MCF 10A (cell line): ENCODE measurements at regions not wholly inside any gene's neighbourhood (a gene's known extent, or its start where the extent isn't known, plus 50 kb on each side); places are given as distances from the start of the nearest gene placed in this dataset.
"Not testable (repeated sequence)": the region's sequence is repeated elsewhere in the genome, so short reads cannot be mapped to it uniquely, and the experiment has no call there.

ENCODE experiments used
- BruUV-seq: library from RNA; stranded (reverse); fragments of 400-500 nt; replicated peaks from 2 replicates; lab custom pipeline; 2021; lab: Mats Ljungman, UMichigan
- CTCF ChIA-PET: fragments of 300-600 bp; sonication (Branson Sonifier 250); formaldehyde crosslinking; extraction: SDS; loops from one replicate; lab custom pipeline; 2021; ENCODE audit warnings: antibody characterized with exemption, inconsistent platforms; lab: Yijun Ruan, JAX
- POLR2A ChIA-PET: fragments of 300-600, 350-650 bp; sonication (Branson Sonifier 250); formaldehyde crosslinking; extraction: SDS; loops from one replicate; lab custom pipeline; 2020; ENCODE audit warnings: antibody characterized with exemption, inconsistent platforms; lab: Yijun Ruan, JAX
- DNase-seq: peaks from one replicate; pipeline ENCODE4 v3.0.0-alpha.2; 2018; ENCODE audit not compliant: unreplicated experiment
- H3K27ac Mint-ChIP-seq: one replicate; pipeline ENCODE4 v1.8.0; 2022; ENCODE audit warnings: mild to moderate bottlenecking, low read depth, mixed read lengths; ENCODE audit not compliant: unreplicated experiment
- H3K27me3 Mint-ChIP-seq: one replicate; pipeline ENCODE4 v1.8.0; 2022; ENCODE audit warnings: mixed read lengths; ENCODE audit not compliant: insufficient read depth, unreplicated experiment
- H3K36me3 Mint-ChIP-seq: one replicate; pipeline ENCODE4 v1.8.0; 2022; ENCODE audit warnings: mild to moderate bottlenecking, moderate library complexity, mixed read lengths; ENCODE audit not compliant: insufficient read depth, unreplicated experiment
- H3K4me1 Mint-ChIP-seq: one replicate; pipeline ENCODE4 v1.8.0; 2022; ENCODE audit warnings: mixed read lengths; ENCODE audit not compliant: insufficient read depth, unreplicated experiment
- H3K4me3 Mint-ChIP-seq: one replicate; pipeline ENCODE4 v1.8.0; 2022; ENCODE audit warnings: mild to moderate bottlenecking, moderate library complexity, mixed read lengths; ENCODE audit not compliant: unreplicated experiment
- H3K9me3 Mint-ChIP-seq: one replicate; pipeline ENCODE4 v1.8.0; 2022; ENCODE audit warnings: mixed read lengths; ENCODE audit not compliant: unreplicated experiment
- CTCF ChIP-seq: fragments of 200-600 bp; IDR thresholded peaks from one replicate; pipeline ENCODE4 v1.8.0; 2022; ENCODE audit warnings: antibody characterized with exemption, mild to moderate bottlenecking; ENCODE audit not compliant: unreplicated experiment
- intact Hi-C: fragments of 100-400 bp; cut with micrococcal nuclease; formaldehyde crosslinking; loops from 2 replicates; pipeline ENCODE4 v1.14.1; 2022

- no peaks in the 10 kb centered on the region for H3K4me1 Mint-ChIP-seq
- intact Hi-C loops = no loop called here
- no peaks in the 10 kb centered on the region for H3K9me3 Mint-ChIP-seq
- POLR2A ChIA-PET = no interaction called here
- no peak for DNase-seq
- no peaks in the 10 kb centered on the region for H3K27me3 Mint-ChIP-seq
- no peaks in the 10 kb centered on the region for H3K36me3 Mint-ChIP-seq
- CTCF ChIA-PET = no interaction called here
- H3K4me3 Mint-ChIP-seq = no peak overlapping the region
- no peak overlapping the region for H3K27ac Mint-ChIP-seq
- no peak for TF ChIP-seq CTCF
- BruUV-seq = no TSS peak
Measured at GRCh38 chr13:75961911-75962310, 325.8 kb downstream of the LMO7 start.

- BruUV-seq = no TSS peak
- CTCF ChIA-PET = interaction anchor here (0.7 kb wide), 2 partner anchors 226 to 833 kb away, joined by 3 to 4 read pairs; no protein-coding TSS in a partner anchor
Measured at GRCh38 chr13:75960538-75960994, 324.4 kb downstream of the LMO7 start.

GRCh38 chr13:75959861-75960481 lies 323.8 kb downstream of the LMO7 start:
- intact Hi-C loops = no loop called here
- no peak for TF ChIP-seq CTCF
- H3K9me3 Mint-ChIP-seq = no peaks in the 10 kb centered on the region
- no TSS peak for BruUV-seq
- DNase-seq = no peak
- ChIA-PET POLR2A (interaction anchor here (0.6 to 0.7 kb wide), 2 partner anchors 286 to 1068 kb away, joined by 3 read pairs; no protein-coding TSS in a partner anchor), CTCF (interaction anchor here (0.7 kb wide), 1 partner anchor 834 kb away, joined by 3 read pairs; no protein-coding TSS in a partner anchor)
- H3K4me3 Mint-ChIP-seq = no peak overlapping the region
- no peaks in the 10 kb centered on the region for H3K27me3 Mint-ChIP-seq
- no peak overlapping the region for H3K27ac Mint-ChIP-seq
- no peaks in the 10 kb centered on the region for H3K36me3 Mint-ChIP-seq
- no peaks in the 10 kb centered on the region for H3K4me1 Mint-ChIP-seq

More at GRCh38 chr13:75960538-75960994, 324.4 kb downstream of the LMO7 start:
- intact Hi-C loops = no loop called here
- no peak overlapping the region for H3K27ac Mint-ChIP-seq
- H3K36me3 Mint-ChIP-seq = no peaks in the 10 kb centered on the region
- no peaks in the 10 kb centered on the region for H3K9me3 Mint-ChIP-seq
- POLR2A ChIA-PET = interaction anchor here (0.7 kb wide), 1 partner anchor 287 kb away, joined by 3 read pairs; no protein-coding TSS in a partner anchor
- TF ChIP-seq CTCF = no peak
- no peaks in the 10 kb centered on the region for H3K27me3 Mint-ChIP-seq
- H3K4me3 Mint-ChIP-seq = no peak overlapping the region
- no peak for DNase-seq
- no peaks in the 10 kb centered on the region for H3K4me1 Mint-ChIP-seq

GRCh38 chr13:75953589-75953988 lies 317.5 kb downstream of the LMO7 start:
- H3K36me3 Mint-ChIP-seq, H3K27ac Mint-ChIP-seq, POLR2A ChIA-PET, BruUV-seq, H3K4me3 Mint-ChIP-seq, intact Hi-C loops, DNase-seq, H3K9me3 Mint-ChIP-seq, H3K27me3 Mint-ChIP-seq, H3K4me1 Mint-ChIP-seq: not testable (repeated sequence)
- CTCF ChIA-PET = interaction anchor here (1.4 kb wide), 1 partner anchor 26 kb away, joined by 4 read pairs; no protein-coding TSS in a partner anchor
